GM12875 (cell line): ENCODE measurements at regions not wholly inside any gene's neighbourhood (a gene's known extent, or its start where the extent isn't known, plus 50 kb on each side); places are given as distances from the start of the nearest gene placed in this dataset.

ENCODE experiments used
- H3K4me3 ChIP-seq: one replicate; pipeline ENCODE4 v1.5.1; 2011; ENCODE audit warnings: low read depth, low read length, control low read depth
- CTCF ChIP-seq: IDR thresholded peaks from 2 replicates; pipeline ENCODE4 v1.5.1; 2011; ENCODE audit warnings: low read depth, mild to moderate bottlenecking, control low read depth, inconsistent platforms, low read length, moderate library complexity, borderline replicate concordance; ENCODE audit not compliant: insufficient read depth

GRCh38 chr4:19134685-19135084 lies 1113.1 kb upstream of the LCORL start:
- no peak for TF ChIP-seq CTCF
- no peak overlapping the region for H3K4me3 ChIP-seq

DNA sequence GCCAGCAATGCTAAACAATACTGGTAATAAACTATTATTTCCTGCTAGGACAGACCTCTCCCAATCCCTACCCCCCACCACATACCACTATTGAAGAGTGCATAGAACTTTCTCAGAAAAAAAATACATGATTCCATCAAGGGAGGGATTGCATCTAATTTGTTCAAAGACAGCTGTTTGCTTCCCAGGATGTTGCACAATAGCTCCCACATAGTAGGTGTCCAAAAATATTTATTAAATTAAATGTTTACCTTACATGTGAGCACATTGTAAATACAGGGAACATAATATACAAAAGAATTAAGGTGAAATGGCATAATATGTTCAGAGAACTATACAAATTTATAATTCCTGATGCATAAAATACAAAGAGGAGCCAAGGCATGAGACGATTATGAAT lies 1111.8 kb upstream of the LCORL start:
- H3K4me3 ChIP-seq: no peak overlapping the region
- no peak for TF ChIP-seq CTCF

- no peak for TF ChIP-seq CTCF
- H3K4me3 ChIP-seq: no peak overlapping the region
Measured at GRCh38 chr4:19130866-19131265, 1109.3 kb upstream of the LCORL start.

DNA sequence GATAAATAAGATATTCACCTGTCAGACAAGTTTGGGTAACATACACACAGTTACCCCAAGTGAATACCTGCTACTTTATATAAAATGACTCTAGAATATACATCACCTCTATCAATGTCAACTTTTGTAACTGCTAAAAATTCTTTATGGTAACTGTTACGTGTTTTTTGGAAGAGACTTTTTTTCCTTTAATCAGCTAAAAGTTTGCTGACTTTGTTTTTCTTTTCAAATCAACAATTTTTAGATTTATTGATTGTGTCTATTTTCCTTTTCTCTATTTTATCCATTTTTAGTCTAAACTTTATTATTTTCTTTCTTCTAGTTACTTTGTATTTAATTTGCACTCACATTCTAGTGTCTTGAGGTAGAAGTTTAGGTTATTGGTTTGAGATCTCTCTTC lies 1106.6 kb upstream of the LCORL start:
- no peak overlapping the region for H3K4me3 ChIP-seq
- TF ChIP-seq CTCF: no peak

DNA sequence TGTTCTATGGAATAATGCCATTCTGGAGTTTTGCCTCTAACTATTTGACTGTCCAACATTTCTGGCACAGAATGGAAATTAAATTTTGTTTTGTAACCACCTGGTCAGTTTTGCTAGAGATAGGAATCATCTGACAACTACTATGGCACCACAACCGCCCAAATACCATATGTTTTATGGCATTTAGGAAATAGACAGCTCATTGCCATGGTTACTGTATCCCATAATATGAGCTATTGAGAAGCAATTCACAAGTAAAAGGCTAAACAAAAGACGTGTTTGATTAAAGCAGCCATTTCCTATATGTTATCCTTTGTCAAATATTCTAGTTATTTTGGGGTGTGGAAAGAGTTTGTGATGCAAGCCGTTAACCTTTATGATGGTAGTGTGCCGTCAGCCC lies 1105.3 kb upstream of the LCORL start:
- H3K4me3 ChIP-seq: no peak overlapping the region
- no peak for TF ChIP-seq CTCF

DNA sequence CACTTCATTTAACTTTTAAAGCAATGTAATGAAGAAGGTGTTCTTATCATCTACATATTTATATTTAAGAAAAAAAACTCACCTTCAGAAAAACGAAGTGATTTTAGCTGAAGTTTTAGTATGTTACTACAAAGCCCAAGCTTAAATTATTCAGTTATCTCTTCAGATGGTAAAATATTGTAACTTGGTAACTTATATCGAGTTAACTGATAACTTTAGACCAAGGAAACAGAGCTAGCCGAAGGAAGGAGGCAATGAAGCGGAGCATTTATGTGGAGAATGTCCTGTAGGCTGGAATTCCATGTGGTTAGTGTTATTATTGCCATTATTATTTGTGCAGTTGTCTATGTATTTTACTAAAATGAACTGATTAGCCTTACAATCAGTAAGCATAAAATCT lies 1102.1 kb upstream of the LCORL start:
- TF ChIP-seq CTCF: no peak

GRCh38 chr4:19119904-19120560 lies 1098.5 kb upstream of the LCORL start:
- TF ChIP-seq CTCF: no peak
- no peak overlapping the region for H3K4me3 ChIP-seq

More for the DNA sequence above, 1102.1 kb upstream of the LCORL start:
- H3K4me3 ChIP-seq: no peak overlapping the region
